ENCODE measurements at regions not wholly inside any gene's neighbourhood (a gene's known extent, or its start where the extent isn't known, plus 50 kb on each side); places are given as distances from the start of the nearest gene placed in this dataset.

- TF ChIP-seq EZH2phosphoT487 (IDR thresholded peaks at IDR 0.05; ENCODE audit: unreplicated experiment) (no peak), NANOG (IDR thresholded peaks at IDR 0.05; ENCODE audit: borderline replicate concordance) (no peak), REST (IDR thresholded peaks at IDR 0.05; ENCODE audit: unreplicated experiment) (no peak), ETS1 (IDR thresholded peaks at IDR 0.05) (no peak), ZNF114 (CRISPR knock-in tag; IDR thresholded peaks at IDR 0.05) (no peak)
Measured at GRCh38 chr21:17085707-17086106, 427.1 kb upstream of the CXADR start (continued).

- Mint-ChIP-seq H3K4me3 (no peak overlapping the region), H3K4me1 (peaks cover 15% of the 10 kb centered on the region), H3K36me3 (ENCODE audit: low read depth) (peaks cover 3% of the 10 kb centered on the region; the same call in 2 of the 3 replicates), H3K27me3 (ENCODE audit: insufficient read depth, low read depth, poor library complexity) (peaks cover 5% of the 10 kb centered on the region), H3K9me3 (peaks cover 3% of the 10 kb centered on the region; the same call in 2 of the 3 replicates), H3K27ac (no peak overlapping the region)
- no peaks in the 10 kb centered on the region for H3K27me3 ChIP-seq (ENCODE audit: insufficient read depth)
- H3K4me1 ChIP-seq (ENCODE audit: insufficient read depth) = peaks cover 6% of the 10 kb centered on the region; the same call in 1 of the 2 replicates
- no peaks in the 10 kb centered on the region for H3F3A ChIP-seq (replicated peaks; ENCODE audit: low read depth)
- H3K27ac ChIP-seq (ENCODE audit: low read depth) = no peak overlapping the region
- DNase-seq (ENCODE audit: low spot score) (no peak), ATAC-seq (no peak)
- peaks cover 6% of the 10 kb centered on the region; the same call in 1 of the 2 replicates for H3K9me2 ChIP-seq (ENCODE audit: insufficient read depth)
- H2AFZ ChIP-seq = peak overlapping the region; percentile 76; the same call in 1 of the 2 replicates
- H3K79me2 ChIP-seq (replicated peaks; ENCODE audit: insufficient read depth) = no peaks in the 10 kb centered on the region
- no peak overlapping the region for H3K4me2 ChIP-seq
- no peak overlapping the region for H3K4me3 ChIP-seq
- no peaks in the 10 kb centered on the region for H3K36me3 ChIP-seq (ENCODE audit: insufficient read depth)
- no peaks in the 10 kb centered on the region for H4K20me1 ChIP-seq (replicated peaks; ENCODE audit: insufficient read depth)
- no peak for TF ChIP-seq ZNF114 (CRISPR knock-in tag; IDR thresholded peaks at IDR 0.05)
- TF ChIP-seq ZNF462 (CRISPR knock-in tag; IDR thresholded peaks at IDR 0.05) = no peak
- no peak for TF ChIP-seq ZNF331 (CRISPR knock-in tag; IDR thresholded peaks at IDR 0.05; ENCODE audit: low read depth)
- no peak for TF ChIP-seq REST (IDR thresholded peaks at IDR 0.05; ENCODE audit: unreplicated experiment)
- no peak for TF ChIP-seq EZH2phosphoT487 (IDR thresholded peaks at IDR 0.05; ENCODE audit: unreplicated experiment)
- no peak for TF ChIP-seq JUNB (IDR thresholded peaks at IDR 0.05; ENCODE audit: unreplicated experiment)
- no peak for TF ChIP-seq EZH2 (IDR thresholded peaks at IDR 0.05; ENCODE audit: low read depth, unreplicated experiment)
Measured at GRCh38 chr21:17088500-17088899, 424.3 kb upstream of the CXADR start.

Measured in GM23338 (cell line).